GM12873 (cell line): ENCODE measurements at regions not wholly inside any gene's neighbourhood (a gene's known extent, or its start where the extent isn't known, plus 50 kb on each side); places are given as distances from the start of the nearest gene placed in this dataset.

ENCODE experiments used
- TF ChIP-seq, protein P1 (sequence below): IDR thresholded peaks from 2 replicates; pipeline ENCODE4 v1.5.1; 2012; ENCODE audit warnings: low read depth, mild to moderate bottlenecking, moderate library complexity, low read length, control low read depth; ENCODE audit not compliant: insufficient read depth; ENCODE audit errors: missing control alignments

DNA sequence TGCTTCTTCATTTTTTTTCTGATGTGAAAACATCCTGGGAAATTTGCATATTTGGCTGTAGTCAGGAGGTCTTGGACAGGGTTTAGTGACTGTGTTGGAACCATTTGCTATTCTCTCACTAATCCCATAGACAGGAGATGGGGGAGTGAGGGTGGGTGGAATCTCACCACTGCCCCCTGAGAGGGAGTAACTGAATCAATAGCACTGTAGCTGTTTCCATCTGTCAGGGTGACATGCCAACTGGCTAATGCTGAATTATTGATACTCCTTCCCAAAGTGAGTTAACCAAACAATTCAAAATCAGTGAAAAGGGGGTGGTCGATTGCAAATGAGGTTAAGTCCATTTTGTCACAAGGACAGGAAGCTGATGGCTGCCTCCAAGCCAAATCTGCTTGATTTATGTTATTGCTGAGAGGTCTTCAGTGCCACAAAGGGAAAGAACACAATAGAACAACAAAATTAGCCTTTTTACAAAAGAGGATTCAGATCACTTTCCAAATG is 55.1 kb upstream of the B3GAT2 start:
- TF ChIP-seq, protein P1, sequence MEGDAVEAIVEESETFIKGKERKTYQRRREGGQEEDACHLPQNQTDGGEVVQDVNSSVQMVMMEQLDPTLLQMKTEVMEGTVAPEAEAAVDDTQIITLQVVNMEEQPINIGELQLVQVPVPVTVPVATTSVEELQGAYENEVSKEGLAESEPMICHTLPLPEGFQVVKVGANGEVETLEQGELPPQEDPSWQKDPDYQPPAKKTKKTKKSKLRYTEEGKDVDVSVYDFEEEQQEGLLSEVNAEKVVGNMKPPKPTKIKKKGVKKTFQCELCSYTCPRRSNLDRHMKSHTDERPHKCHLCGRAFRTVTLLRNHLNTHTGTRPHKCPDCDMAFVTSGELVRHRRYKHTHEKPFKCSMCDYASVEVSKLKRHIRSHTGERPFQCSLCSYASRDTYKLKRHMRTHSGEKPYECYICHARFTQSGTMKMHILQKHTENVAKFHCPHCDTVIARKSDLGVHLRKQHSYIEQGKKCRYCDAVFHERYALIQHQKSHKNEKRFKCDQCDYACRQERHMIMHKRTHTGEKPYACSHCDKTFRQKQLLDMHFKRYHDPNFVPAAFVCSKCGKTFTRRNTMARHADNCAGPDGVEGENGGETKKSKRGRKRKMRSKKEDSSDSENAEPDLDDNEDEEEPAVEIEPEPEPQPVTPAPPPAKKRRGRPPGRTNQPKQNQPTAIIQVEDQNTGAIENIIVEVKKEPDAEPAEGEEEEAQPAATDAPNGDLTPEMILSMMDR, result no peak

DNA sequence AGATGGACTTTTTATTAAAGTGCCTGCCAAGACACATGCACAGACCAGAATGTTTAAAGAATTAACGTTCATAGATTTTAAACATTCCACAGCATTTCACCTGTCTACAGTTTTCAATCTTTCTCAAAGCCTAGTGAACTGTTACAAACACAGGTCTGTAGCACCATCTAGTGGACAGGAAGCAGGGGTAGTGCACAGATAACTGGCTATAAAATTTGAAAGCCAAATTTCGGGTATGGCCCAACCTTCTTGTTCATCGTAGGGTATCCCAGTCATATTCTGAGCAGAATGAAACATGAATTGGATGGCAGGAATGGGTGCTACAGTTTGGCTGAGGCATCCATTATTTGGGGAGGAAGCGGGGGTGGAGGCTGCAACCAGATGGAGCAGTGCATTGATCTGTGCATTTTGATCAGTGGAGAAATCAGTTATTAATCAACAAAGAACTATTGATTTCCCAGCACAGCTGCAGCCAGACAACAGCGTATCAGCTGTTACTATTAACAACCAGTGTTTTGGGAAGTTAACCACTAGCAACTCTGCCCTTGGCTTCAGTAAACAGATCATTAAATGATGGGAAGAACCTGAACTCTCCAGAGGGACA is 56.1 kb upstream of the B3GAT2 start:
- TF ChIP-seq, protein P1, result peak; percentile 77

GRCh38 chr6:71015392-71015791 is 58.5 kb upstream of the B3GAT2 start:
- TF ChIP-seq, protein P1, result no peak

DNA sequence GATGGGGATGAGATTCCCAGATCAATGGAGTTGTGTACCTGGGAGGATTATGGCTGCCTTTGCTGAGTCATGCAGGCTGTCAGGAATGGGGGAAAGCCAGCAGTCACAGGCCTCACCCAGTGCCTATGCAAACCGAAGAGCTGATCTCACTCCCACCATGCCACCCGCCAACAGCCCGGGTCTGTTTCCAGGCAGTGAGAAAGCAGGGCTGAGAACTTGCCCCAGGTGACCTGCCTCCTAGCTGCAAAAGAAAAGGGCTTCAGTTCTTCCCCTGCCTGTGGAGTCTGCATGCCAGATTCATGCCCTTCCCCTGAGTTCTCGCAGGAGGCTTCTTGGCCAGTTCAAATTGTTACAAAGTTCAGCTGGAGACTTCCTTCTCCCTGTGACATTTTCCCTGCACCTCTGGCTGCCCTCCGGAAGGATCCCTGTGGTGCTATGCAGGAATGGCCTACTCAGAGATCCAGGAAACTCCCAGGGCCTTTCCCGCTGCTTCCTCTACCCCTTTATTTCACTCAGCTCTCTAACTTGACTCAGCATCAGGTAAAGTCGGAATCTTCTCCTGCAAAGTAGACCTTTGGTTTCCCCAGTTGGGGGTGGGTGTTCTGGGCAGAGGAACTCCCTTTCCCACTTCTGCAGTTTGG is 71.5 kb upstream of the B3GAT2 start:
- TF ChIP-seq, protein P1, result no peak

DNA sequence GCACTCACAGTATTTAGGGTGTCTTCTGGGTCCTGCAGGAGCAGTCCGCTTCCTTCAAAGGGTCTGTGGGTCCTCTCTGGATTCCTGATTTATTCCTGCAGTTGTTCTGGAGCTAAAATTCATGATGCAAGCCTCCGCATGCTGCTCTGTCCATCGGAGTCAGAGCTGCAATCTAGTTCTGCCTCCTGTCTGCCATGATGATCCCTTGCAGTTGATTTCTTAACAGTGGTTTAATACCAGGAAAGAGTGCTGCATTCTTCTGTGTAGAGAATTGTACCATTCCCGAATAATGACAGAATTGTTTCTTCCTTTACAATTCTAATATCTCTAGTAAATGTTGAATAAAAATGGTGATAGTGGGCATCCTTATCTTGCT is 72.0 kb upstream of the B3GAT2 start:
- TF ChIP-seq, protein P1, result no peak

GRCh38 chr6:71029555-71029954 is 72.7 kb upstream of the B3GAT2 start:
- TF ChIP-seq, protein P1, result no peak

DNA sequence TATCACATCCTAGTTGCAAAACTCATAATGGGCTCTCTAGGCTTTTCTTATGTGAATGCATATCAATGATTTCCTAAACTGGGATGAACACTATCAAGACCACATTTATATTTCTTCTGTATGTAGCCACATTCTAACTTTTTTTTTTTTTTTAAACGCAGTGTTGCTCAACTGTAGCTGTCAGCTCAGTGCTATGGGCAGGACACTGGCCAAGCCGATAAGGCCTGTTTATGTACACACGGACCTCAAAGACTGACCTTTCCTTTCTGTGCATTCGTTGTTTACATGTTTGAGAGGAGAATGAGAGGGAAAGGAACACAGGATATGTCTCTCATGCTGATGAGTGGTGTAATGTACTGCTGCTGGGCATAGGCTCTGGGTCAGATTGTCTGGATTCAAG is 75.1 kb upstream of the B3GAT2 start:
- TF ChIP-seq, protein P1, result no peak
